Astrocyte (in vitro differentiated cells and primary cell): ENCODE measurements at regions not wholly inside any gene's neighbourhood (a gene's known extent, or its start where the extent isn't known, plus 50 kb on each side); places are given as distances from the start of the nearest gene placed in this dataset.
"Not testable (repeated sequence)": the region's sequence is repeated elsewhere in the genome, so short reads cannot be mapped to it uniquely, and the experiment has no call there.

Source experiments
- DNase-seq: peaks from one replicate; pipeline ENCODE4 v3.0.0-alpha.2; 2010; ENCODE audit warnings: low read depth
- FAIRE-seq: peaks from 2 replicates; lab custom pipeline; 2011; peaks lifted over from hg19 to GRCh38; lab: Jason Lieb, UNC
- H2AFZ ChIP-seq: 2 replicates; pipeline ENCODE4 v1.6.0; 2012; ENCODE audit warnings: low read depth, low read length, inconsistent platforms
- H3K27ac ChIP-seq: 2 replicates; pipeline ENCODE4 v1.5.1; 2011; ENCODE audit warnings: low read depth, low read length, inconsistent platforms
- H3K27me3 ChIP-seq: 2 replicates; pipeline ENCODE4 v1.6.0; 2011; ENCODE audit warnings: low read length, inconsistent platforms; ENCODE audit not compliant: insufficient read depth
- H3K36me3 ChIP-seq: 2 replicates; pipeline ENCODE4 v1.5.1; 2011; ENCODE audit warnings: low read length, inconsistent platforms; ENCODE audit not compliant: insufficient read depth
- H3K4me1 ChIP-seq: 2 replicates; pipeline ENCODE4 v1.5.1; 2011; ENCODE audit warnings: low read length, inconsistent platforms; ENCODE audit not compliant: insufficient read depth
- H3K4me2 ChIP-seq: 2 replicates; pipeline ENCODE4 v1.6.0; 2012; ENCODE audit warnings: low read length, inconsistent platforms
- H3K4me3 ChIP-seq: 2 replicates; pipeline ENCODE4 v1.5.1; 2011; ENCODE audit warnings: low read depth, mild to moderate bottlenecking, low read length, inconsistent platforms; ENCODE audit not compliant: insufficient read depth
- H3K79me2 ChIP-seq: 2 replicates; pipeline ENCODE4 v1.6.0; 2012; ENCODE audit warnings: mild to moderate bottlenecking, low read length, inconsistent platforms; ENCODE audit not compliant: insufficient read depth
- H3K9ac ChIP-seq: 2 replicates; pipeline ENCODE4 v1.6.0; 2012; ENCODE audit warnings: mild to moderate bottlenecking, low read length, inconsistent platforms
- H3K9me3 ChIP-seq: 2 replicates; pipeline ENCODE4 v1.5.1; 2012; ENCODE audit warnings: low read depth, mild to moderate bottlenecking, low read length, inconsistent platforms; ENCODE audit not compliant: insufficient read depth
- H4K20me1 ChIP-seq: 2 replicates; pipeline ENCODE4 v1.6.0; 2012; ENCODE audit warnings: low read length, inconsistent platforms; ENCODE audit not compliant: insufficient read depth
- H3K27ac Mint-ChIP-seq: one replicate; pipeline ENCODE4 v1.8.0; 2021; ENCODE audit warnings: mild to moderate bottlenecking, mixed read lengths; ENCODE audit not compliant: unreplicated experiment
- H3K27me3 Mint-ChIP-seq: one replicate; pipeline ENCODE4 v1.8.0; 2021; ENCODE audit warnings: low read depth, mixed read lengths; ENCODE audit not compliant: unreplicated experiment
- H3K36me3 Mint-ChIP-seq: one replicate; pipeline ENCODE4 v1.8.0; 2021; ENCODE audit warnings: low read depth, mixed read lengths; ENCODE audit not compliant: unreplicated experiment
- H3K4me1 Mint-ChIP-seq: one replicate; pipeline ENCODE4 v1.8.0; 2021; ENCODE audit warnings: low read depth, mixed read lengths; ENCODE audit not compliant: unreplicated experiment
- H3K4me3 Mint-ChIP-seq: one replicate; pipeline ENCODE4 v1.8.0; 2021; ENCODE audit warnings: mild to moderate bottlenecking, moderate library complexity, mixed read lengths; ENCODE audit not compliant: unreplicated experiment
- H3K9me3 Mint-ChIP-seq: one replicate; pipeline ENCODE4 v1.8.0; 2021; ENCODE audit warnings: mild to moderate bottlenecking, mixed read lengths; ENCODE audit not compliant: unreplicated experiment
- CTCF ChIP-seq: IDR thresholded peaks from 2 replicates; pipeline ENCODE4 v1.5.1; 2011; ENCODE audit warnings: low read depth, mild to moderate bottlenecking, inconsistent platforms, low read length, moderate library complexity; ENCODE audit not compliant: insufficient read depth
- EZH2 ChIP-seq: IDR thresholded peaks from 2 replicates; pipeline ENCODE4 v1.6.1; 2012; ENCODE audit warnings: mild to moderate bottlenecking, low read length, inconsistent platforms; ENCODE audit not compliant: insufficient read depth

DNA sequence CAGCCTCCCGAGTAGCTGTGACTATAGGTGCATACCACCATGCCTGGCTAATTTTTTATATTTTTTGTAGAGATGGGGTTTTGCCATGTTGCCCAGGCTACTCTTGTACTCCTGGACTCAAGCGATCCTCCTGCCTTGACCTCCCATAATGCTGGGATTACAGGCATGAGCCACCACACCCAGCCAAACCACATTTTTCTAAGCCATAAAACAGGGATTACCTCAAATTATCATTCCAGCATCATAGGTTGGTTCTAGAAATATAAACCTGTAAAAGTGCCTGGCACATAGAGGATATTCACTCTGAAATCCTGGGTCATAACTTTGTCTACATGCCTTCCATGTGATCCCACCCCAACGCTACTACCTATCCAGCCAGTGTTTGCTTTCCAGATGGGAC is 59.4 kb upstream of the JAK1 start:
- H3K27ac ChIP-seq: no peak overlapping the region
- TF ChIP-seq CTCF (no peak), EZH2 (no peak)
- H3K27me3 Mint-ChIP-seq: peaks cover 12% of the 10 kb centered on the region
- H2AFZ ChIP-seq: no peak overlapping the region
- H3K9me3 ChIP-seq: no peaks in the 10 kb centered on the region
- no peaks in the 10 kb centered on the region for H3K36me3 Mint-ChIP-seq
- no peaks in the 10 kb centered on the region for H4K20me1 ChIP-seq
- no peak overlapping the region for H3K9ac ChIP-seq
- H3K4me1 ChIP-seq: no peaks in the 10 kb centered on the region
- H3K4me1 Mint-ChIP-seq: peaks cover 2% of the 10 kb centered on the region
- no peaks in the 10 kb centered on the region for H3K27me3 ChIP-seq
- FAIRE-seq (no peak), DNase-seq (no peak)
- no peak overlapping the region for H3K27ac Mint-ChIP-seq
- no peaks in the 10 kb centered on the region for H3K79me2 ChIP-seq
- H3K4me2 ChIP-seq: no peak overlapping the region
- no peak overlapping the region for H3K4me3 ChIP-seq
- no peaks in the 10 kb centered on the region for H3K36me3 ChIP-seq
- H3K4me3 Mint-ChIP-seq: no peak overlapping the region
- H3K9me3 Mint-ChIP-seq: peaks cover 1% of the 10 kb centered on the region

DNA sequence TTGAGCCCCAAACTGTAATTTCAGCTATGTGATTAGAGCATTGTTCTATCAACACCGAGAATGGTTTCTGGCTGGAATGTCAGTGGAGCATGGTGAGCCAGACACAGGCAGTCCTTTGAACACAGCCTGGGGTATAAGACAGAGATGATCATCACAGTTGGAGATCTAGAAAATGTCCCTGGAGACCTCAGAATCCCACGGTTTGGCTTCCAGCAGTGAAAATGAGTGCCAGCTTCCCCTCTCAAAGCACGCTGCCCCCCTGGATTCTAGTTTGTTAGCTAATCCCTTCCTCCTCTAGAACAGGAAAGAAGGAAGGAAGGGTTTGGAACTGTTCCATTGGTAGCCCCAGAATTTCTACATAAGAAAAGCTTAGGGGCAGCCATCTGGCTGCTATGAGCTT is 59.9 kb upstream of the JAK1 start:
- Mint-ChIP-seq H3K36me3 (no peaks in the 10 kb centered on the region), H3K4me3 (no peak overlapping the region), H3K4me1 (peaks cover 2% of the 10 kb centered on the region), H3K27ac (no peak overlapping the region), H3K27me3 (peaks cover 12% of the 10 kb centered on the region), H3K9me3 (peaks cover 1% of the 10 kb centered on the region)
- no peak overlapping the region for H2AFZ ChIP-seq
- H3K27ac ChIP-seq: no peak overlapping the region
- no peaks in the 10 kb centered on the region for H3K27me3 ChIP-seq
- DNase-seq: no peak
- H3K9me3 ChIP-seq: no peaks in the 10 kb centered on the region
- H3K36me3 ChIP-seq: no peaks in the 10 kb centered on the region
- FAIRE-seq: no peak
- H3K4me2 ChIP-seq: no peak overlapping the region
- H3K4me3 ChIP-seq: no peak overlapping the region
- H4K20me1 ChIP-seq: no peaks in the 10 kb centered on the region
- no peaks in the 10 kb centered on the region for H3K4me1 ChIP-seq
- no peak for TF ChIP-seq EZH2
- no peak for TF ChIP-seq CTCF
- H3K79me2 ChIP-seq: no peaks in the 10 kb centered on the region
- H3K9ac ChIP-seq: no peak overlapping the region

DNA sequence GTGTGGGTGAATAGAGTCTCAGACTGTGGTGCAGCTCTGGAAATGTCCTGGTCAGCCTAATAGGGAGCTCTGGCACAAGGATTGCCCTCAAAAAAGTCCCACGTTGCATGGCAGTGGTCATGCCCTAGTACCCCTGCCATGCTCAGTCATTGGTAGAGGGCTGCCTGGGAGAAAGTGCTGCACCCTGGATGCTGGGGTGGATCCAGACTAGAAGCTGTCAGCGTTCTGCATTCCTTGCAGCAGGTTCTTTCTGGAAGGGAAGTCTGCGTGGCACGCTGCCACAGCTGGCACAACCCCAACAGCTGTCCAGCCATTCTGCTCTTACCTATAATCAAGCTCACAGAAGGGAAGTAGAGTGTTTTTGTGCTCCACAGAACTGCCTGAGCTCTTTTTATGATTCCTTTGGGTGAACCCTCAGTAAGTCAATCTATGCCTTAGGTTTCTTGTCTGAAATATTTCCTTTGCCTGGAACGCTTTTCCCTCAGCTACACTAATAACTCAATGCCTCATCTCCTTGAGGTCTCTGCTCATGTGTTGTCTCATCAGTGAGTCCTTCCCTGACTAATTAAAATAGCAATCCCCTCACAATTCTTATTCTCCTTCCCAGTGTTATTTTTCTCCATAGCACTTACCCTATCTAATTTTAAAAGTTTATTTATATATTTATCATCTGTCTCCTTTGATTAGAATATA is 61.5 kb upstream of the JAK1 start:
- no peaks in the 10 kb centered on the region for H3K4me1 ChIP-seq
- no peaks in the 10 kb centered on the region for H4K20me1 ChIP-seq
- Mint-ChIP-seq H3K27me3 (peaks cover 12% of the 10 kb centered on the region), H3K36me3 (no peaks in the 10 kb centered on the region), H3K4me3 (no peak overlapping the region), H3K4me1 (peaks cover 2% of the 10 kb centered on the region), H3K9me3 (peaks cover 1% of the 10 kb centered on the region), H3K27ac (no peak overlapping the region)
- no peak overlapping the region for H3K9ac ChIP-seq
- no peaks in the 10 kb centered on the region for H3K79me2 ChIP-seq
- H3K4me3 ChIP-seq: no peak overlapping the region
- no peak overlapping the region for H3K4me2 ChIP-seq
- FAIRE-seq (no peak), DNase-seq (peak; percentile 12)
- no peaks in the 10 kb centered on the region for H3K9me3 ChIP-seq
- no peak overlapping the region for H2AFZ ChIP-seq
- TF ChIP-seq CTCF: no peak
- TF ChIP-seq EZH2: no peak
- no peaks in the 10 kb centered on the region for H3K36me3 ChIP-seq
- H3K27me3 ChIP-seq: no peaks in the 10 kb centered on the region
- H3K27ac ChIP-seq: no peak overlapping the region

GRCh38 chr1:65029434-65029833 is 63.1 kb upstream of the JAK1 start:
- H2AFZ ChIP-seq, H3K36me3 ChIP-seq, H3K4me2 ChIP-seq, H3K4me1 ChIP-seq, H3K4me3 ChIP-seq, H3K27ac Mint-ChIP-seq, H3K27me3 Mint-ChIP-seq, H3K27ac ChIP-seq, H3K36me3 Mint-ChIP-seq, H3K9me3 Mint-ChIP-seq, H3K4me1 Mint-ChIP-seq, H3K4me3 Mint-ChIP-seq, DNase-seq, H3K9me3 ChIP-seq, H3K9ac ChIP-seq, FAIRE-seq, H3K79me2 ChIP-seq, H4K20me1 ChIP-seq, H3K27me3 ChIP-seq: not testable (repeated sequence)
